Naive thymus-derived CD8-positive, alpha-beta T cell (primary cell): ENCODE measurements at regions not wholly inside any gene's neighbourhood (a gene's known extent, or its start where the extent isn't known, plus 50 kb on each side); places are given as distances from the start of the nearest gene placed in this dataset.

ENCODE experiments used
- ATAC-seq, 2 donors: fragments of 150-1000 bp; cut with Tn5 transposase in 1 of 2; sonication (Bioruptor Pico), chemical (Tn5 transposase) in 1 of 2; 1 replicate in 1 of 2; 2 replicates in 1 of 2; pipeline ENCODE4 v1.10.0; 2021; ENCODE audit warnings: mild to moderate bottlenecking in 2 of 2, moderate library complexity in 2 of 2
- POLR2A ChIA-PET: fragments of 350-600 bp; sonication (Branson Sonifier 250); formaldehyde crosslinking; loops from one replicate; lab custom pipeline; 2021; ENCODE audit warnings: antibody characterized with exemption; lab: Charles Lee
- DNase-seq, 10 donors: peaks; one replicate each; pipeline versions ENCODE4 v3.0.0 to v3.0.0-alpha.2; 2020 to 2022
- H3K27ac Mint-ChIP-seq, 10 donors: one replicate each; pipeline ENCODE4 v1.8.0; 2020 to 2022; ENCODE audit warnings: mild to moderate bottlenecking in 10 of 10, mixed read lengths in 10 of 10, moderate library complexity in 4 of 10, inconsistent platforms in 1 of 10
- H3K27me3 Mint-ChIP-seq, 5 donors: one replicate each; pipeline ENCODE4 v1.8.0; 2021 to 2022; ENCODE audit warnings: mixed read lengths in 5 of 5
- H3K36me3 Mint-ChIP-seq, 3 donors: one replicate each; pipeline ENCODE4 v1.8.0; 2020 to 2022; ENCODE audit warnings: mixed read lengths in 3 of 3, mild to moderate bottlenecking in 2 of 3, inconsistent platforms in 1 of 3
- H3K4me1 Mint-ChIP-seq, 4 donors: one replicate each; pipeline ENCODE4 v1.8.0; 2021 to 2022; ENCODE audit warnings: mixed read lengths in 4 of 4
- H3K4me3 Mint-ChIP-seq, 10 donors: one replicate each; pipeline ENCODE4 v1.8.0; 2020 to 2022; ENCODE audit warnings: mild to moderate bottlenecking in 10 of 10, mixed read lengths in 10 of 10, moderate library complexity in 6 of 10, inconsistent platforms in 1 of 10
- H3K9me3 Mint-ChIP-seq, 9 donors: one replicate each; pipeline ENCODE4 v1.8.0; 2020 to 2022; ENCODE audit warnings: mixed read lengths in 9 of 9, mild to moderate bottlenecking in 3 of 9, inconsistent platforms in 1 of 9, moderate library complexity in 1 of 9

- Mint-ChIP-seq H3K27me3 (no peaks in the 10 kb centered on the region), H3K36me3 (no peaks in the 10 kb centered on the region), H3K9me3 (peaks cover 0 to 11% (median 0%) of the 10 kb centered on the region in 9 donors), H3K27ac (peak overlapping the region in 1 of 10 donors; percentile 46), H3K4me3 (no peak overlapping the region), H3K4me1 (peaks cover 0 to 7% (median 2%) of the 10 kb centered on the region in 4 donors)
- DNase-seq (no peak), ATAC-seq (no peak)
- POLR2A ChIA-PET: no interaction called here
These were observed 284.8 kb upstream of the FBXO33 start for GRCh38 chr14:39716987-39717570.

- Mint-ChIP-seq H3K27ac (no peak overlapping the region), H3K9me3 (peaks cover 0 to 31% (median 9%) of the 10 kb centered on the region in 9 donors), H3K27me3 (no peaks in the 10 kb centered on the region), H3K4me3 (no peak overlapping the region), H3K4me1 (peaks cover 0 to 4% (median 0%) of the 10 kb centered on the region in 4 donors), H3K36me3 (peaks cover 0 to 20% (median 2%) of the 10 kb centered on the region in 3 donors)
- POLR2A ChIA-PET: no interaction called here
- ATAC-seq: no peak
- DNase-seq: no peak
These were observed 280.2 kb upstream of the FBXO33 start for GRCh38 chr14:39712293-39712999.

- H3K4me3 Mint-ChIP-seq: no peak overlapping the region
- H3K9me3 Mint-ChIP-seq: peaks cover 0 to 57% (median 20%) of the 10 kb centered on the region in 9 donors
- H3K27me3 Mint-ChIP-seq: no peaks in the 10 kb centered on the region
- peaks cover 0 to 8% (median 2%) of the 10 kb centered on the region in 4 donors for H3K4me1 Mint-ChIP-seq
- peaks cover 0 to 19% (median 0%) of the 10 kb centered on the region in 3 donors for H3K36me3 Mint-ChIP-seq
- POLR2A ChIA-PET: no interaction called here
- ATAC-seq: no peak
- DNase-seq: peak in 1 of 10 donors; percentile 10
- H3K27ac Mint-ChIP-seq: no peak overlapping the region
These were observed 272.4 kb upstream of the FBXO33 start for GRCh38 chr14:39704594-39704993.

- Mint-ChIP-seq H3K36me3 (peaks cover 0 to 22% (median 0%) of the 10 kb centered on the region in 3 donors), H3K4me1 (peaks cover 0 to 1% (median 0%) of the 10 kb centered on the region in 4 donors), H3K27ac (no peak overlapping the region), H3K9me3 (peaks cover 0 to 30% (median 16%) of the 10 kb centered on the region in 9 donors), H3K27me3 (no peaks in the 10 kb centered on the region), H3K4me3 (no peak overlapping the region)
- POLR2A ChIA-PET: no interaction called here
- DNase-seq (no peak), ATAC-seq (no peak)
These were observed 262.1 kb upstream of the FBXO33 start for GRCh38 chr14:39694341-39694740.

- POLR2A ChIA-PET: no interaction called here
- Mint-ChIP-seq H3K27me3 (no peaks in the 10 kb centered on the region), H3K9me3 (peaks cover 0 to 4% (median 0%) of the 10 kb centered on the region in 9 donors), H3K36me3 (no peaks in the 10 kb centered on the region), H3K4me1 (peaks cover 9 to 25% (median 21%) of the 10 kb centered on the region in 4 donors), H3K4me3 (peak overlapping the region in 1 of 10 donors; percentile 5), H3K27ac (peak overlapping the region in 1 of 10 donors; percentile 25)
- DNase-seq (no peak), ATAC-seq (no peak)
These were observed 251.5 kb upstream of the FBXO33 start for GRCh38 chr14:39683691-39684260.

GRCh38 chr14:39682582-39682981 is 250.3 kb upstream of the FBXO33 start:
- POLR2A ChIA-PET: no interaction called here
- DNase-seq: no peak

GRCh38 chr14:39681782-39682399 is 249.7 kb upstream of the FBXO33 start:
- no peak for DNase-seq
- Mint-ChIP-seq H3K27me3 (no peaks in the 10 kb centered on the region), H3K9me3 (peaks cover 0 to 4% (median 0%) of the 10 kb centered on the region in 9 donors), H3K4me3 (no peak overlapping the region), H3K27ac (peak overlapping the region in 1 of 10 donors; percentile 10), H3K36me3 (no peaks in the 10 kb centered on the region), H3K4me1 (peaks cover 10 to 25% (median 21%) of the 10 kb centered on the region in 4 donors)
- POLR2A ChIA-PET: no interaction called here
- ATAC-seq: no peak

More at GRCh38 chr14:39682582-39682981, 250.3 kb upstream of the FBXO33 start:
- Mint-ChIP-seq H3K4me1 (peaks cover 9 to 25% (median 21%) of the 10 kb centered on the region in 4 donors), H3K36me3 (no peaks in the 10 kb centered on the region), H3K4me3 (no peak overlapping the region), H3K9me3 (peaks cover 0 to 4% (median 0%) of the 10 kb centered on the region in 9 donors), H3K27ac (no peak overlapping the region), H3K27me3 (no peaks in the 10 kb centered on the region)
- ATAC-seq: no peak

GRCh38 chr14:39680777-39681176 is 248.5 kb upstream of the FBXO33 start:
- Mint-ChIP-seq H3K36me3 (no peaks in the 10 kb centered on the region), H3K27ac (no peak overlapping the region), H3K27me3 (no peaks in the 10 kb centered on the region), H3K4me3 (no peak overlapping the region), H3K9me3 (peaks cover 0 to 6% (median 0%) of the 10 kb centered on the region in 9 donors), H3K4me1 (peaks cover 11 to 23% (median 21%) of the 10 kb centered on the region in 4 donors)
- POLR2A ChIA-PET: no interaction called here
- no peak for DNase-seq
- ATAC-seq: no peak

- ATAC-seq (no peak), DNase-seq (no peak)
- Mint-ChIP-seq H3K27ac (no peak overlapping the region), H3K4me1 (peaks cover 3 to 12% (median 6%) of the 10 kb centered on the region in 4 donors), H3K36me3 (no peaks in the 10 kb centered on the region), H3K27me3 (no peaks in the 10 kb centered on the region), H3K4me3 (no peak overlapping the region), H3K9me3 (peaks cover 0 to 18% (median 5%) of the 10 kb centered on the region in 9 donors)
- POLR2A ChIA-PET: no interaction called here
These were observed 241.5 kb upstream of the FBXO33 start for GRCh38 chr14:39673734-39674133.

- no peaks in the 10 kb centered on the region for H3K27me3 Mint-ChIP-seq
- no peak for DNase-seq
- POLR2A ChIA-PET: no interaction called here
- H3K4me1 Mint-ChIP-seq: peaks cover 7 to 17% (median 11%) of the 10 kb centered on the region in 4 donors
- no peaks in the 10 kb centered on the region for H3K36me3 Mint-ChIP-seq
- ATAC-seq: no peak
- H3K27ac Mint-ChIP-seq: no peak overlapping the region
- no peak overlapping the region for H3K4me3 Mint-ChIP-seq
- peaks cover 0 to 23% (median 5%) of the 10 kb centered on the region in 9 donors for H3K9me3 Mint-ChIP-seq
These were observed 241.1 kb upstream of the FBXO33 start for GRCh38 chr14:39673270-39673711.

GRCh38 chr14:39668449-39668848 is 236.2 kb upstream of the FBXO33 start:
- Mint-ChIP-seq H3K4me1 (peaks cover 9 to 26% (median 12%) of the 10 kb centered on the region in 4 donors), H3K36me3 (no peaks in the 10 kb centered on the region), H3K4me3 (peak overlapping the region in 5 of 10 donors; percentile 9 to 47 (median 25)), H3K27ac (peak overlapping the region in 7 of 10 donors; percentile 2 to 83 (median 77)), H3K9me3 (peaks cover 0 to 36% (median 11%) of the 10 kb centered on the region in 9 donors), H3K27me3 (no peaks in the 10 kb centered on the region)
- DNase-seq (peak in 2 of 10 donors; percentile 15 to 19), ATAC-seq (peak; percentile 60 to 71)
- POLR2A ChIA-PET: no interaction called here

- Mint-ChIP-seq H3K27ac (peak overlapping the region in 2 of 10 donors; percentile 40 to 43), H3K9me3 (peaks cover 0 to 55% (median 19%) of the 10 kb centered on the region in 9 donors), H3K27me3 (no peaks in the 10 kb centered on the region), H3K36me3 (no peaks in the 10 kb centered on the region), H3K4me3 (no peak overlapping the region), H3K4me1 (peaks cover 9 to 26% (median 12%) of the 10 kb centered on the region in 4 donors)
- DNase-seq (no peak), ATAC-seq (no peak)
- POLR2A ChIA-PET: no interaction called here
These were observed 234.2 kb upstream of the FBXO33 start for GRCh38 chr14:39666386-39666785.
